HG02981 (cell line): ENCODE measurements at regions not wholly inside any gene's neighbourhood (a gene's known extent, or its start where the extent isn't known, plus 50 kb on each side); places are given as distances from the start of the nearest gene placed in this dataset.
"Not testable (repeated sequence)": the region's sequence is repeated elsewhere in the genome, so short reads cannot be mapped to it uniquely, and the experiment has no call there.

ENCODE experiments used
- ATAC-seq: cut with Tn5 transposase; IDR thresholded peaks from one replicate; pipeline ENCODE4 v1.9.1; 2021; ENCODE audit warnings: mild to moderate bottlenecking, moderate library complexity; ENCODE audit not compliant: unreplicated experiment

DNA sequence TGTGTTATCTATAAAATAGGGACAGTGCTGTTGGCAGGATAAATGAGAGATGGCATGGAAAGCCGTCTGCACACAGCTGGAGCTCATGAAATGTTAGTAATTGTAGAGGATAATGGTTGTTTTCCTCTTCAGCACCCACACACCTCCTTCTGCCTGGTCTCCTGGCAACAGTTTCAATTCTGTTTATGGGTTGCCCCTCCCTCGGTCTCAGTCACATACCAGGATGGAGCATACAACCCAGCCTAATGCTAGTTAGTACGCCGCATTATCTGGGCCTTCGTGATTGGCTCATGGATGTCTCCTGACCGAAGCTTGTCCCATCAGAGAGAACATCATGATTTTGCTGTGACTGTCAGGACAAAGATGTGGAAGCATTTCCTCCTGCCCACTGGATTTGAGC is 126.2 kb upstream of the WSCD1 start:
- no peak for ATAC-seq

DNA sequence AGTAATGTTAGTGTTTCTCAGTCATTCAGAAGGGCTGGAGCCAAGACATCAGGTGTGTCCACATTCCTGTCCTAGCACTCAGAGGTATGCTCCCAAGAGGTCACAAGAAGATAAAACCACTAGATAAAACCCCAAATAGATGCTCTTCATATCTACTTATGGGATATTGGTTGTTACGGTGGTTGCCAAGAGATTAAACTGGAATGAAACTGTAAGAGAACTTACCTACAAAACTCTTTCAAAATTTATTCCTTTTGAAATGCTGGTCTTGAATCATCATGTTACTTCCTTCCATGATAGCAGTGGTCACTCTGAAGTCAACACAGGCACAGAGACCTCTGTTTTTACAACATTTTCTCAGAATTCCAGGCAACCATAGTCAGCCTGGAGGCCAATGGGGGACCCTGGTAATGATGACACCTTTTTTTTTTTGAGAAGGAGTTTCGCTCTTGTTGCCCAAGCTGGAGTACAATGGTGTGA is 122.4 kb upstream of the WSCD1 start:
- no peak for ATAC-seq

DNA sequence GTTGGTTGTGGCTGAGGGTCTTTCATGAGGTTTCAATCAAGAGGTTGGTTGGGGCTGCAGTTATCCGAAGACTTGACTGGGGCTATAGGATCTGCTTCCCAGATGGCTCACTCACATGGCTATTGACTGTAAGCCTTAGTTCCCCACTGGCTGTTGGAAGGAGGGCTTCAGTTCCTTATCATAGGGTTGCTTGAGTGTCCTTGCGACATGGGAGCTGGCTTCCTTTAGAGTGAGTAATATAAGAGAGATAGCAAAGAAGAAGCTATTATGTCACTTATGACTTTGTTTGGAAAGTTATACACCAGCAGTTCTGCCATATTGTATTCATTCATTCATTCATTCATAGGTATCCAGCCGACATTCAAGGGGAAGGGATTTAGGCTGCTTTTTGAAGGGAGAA is 121.4 kb upstream of the WSCD1 start:
- no peak for ATAC-seq

DNA sequence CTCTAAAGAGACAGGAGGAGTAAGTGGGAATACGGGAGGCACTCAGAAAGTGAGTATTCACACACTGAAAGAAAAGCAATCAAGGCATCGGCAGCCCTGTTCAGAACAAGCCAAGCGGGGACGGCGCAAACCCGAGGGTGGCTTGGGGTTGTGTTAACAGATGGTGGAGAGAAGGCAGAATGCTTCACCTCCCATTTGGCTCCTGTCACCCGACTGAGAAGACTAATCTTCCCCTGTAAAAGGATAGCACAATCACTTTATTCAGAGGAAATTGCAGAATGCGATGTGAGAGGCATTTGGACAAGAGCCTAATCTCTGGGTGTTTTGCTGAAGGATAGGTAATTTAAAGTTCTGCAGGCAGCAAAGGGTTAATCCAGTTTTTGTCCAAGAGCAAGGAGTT is 119.3 kb upstream of the WSCD1 start:
- no peak for ATAC-seq

DNA sequence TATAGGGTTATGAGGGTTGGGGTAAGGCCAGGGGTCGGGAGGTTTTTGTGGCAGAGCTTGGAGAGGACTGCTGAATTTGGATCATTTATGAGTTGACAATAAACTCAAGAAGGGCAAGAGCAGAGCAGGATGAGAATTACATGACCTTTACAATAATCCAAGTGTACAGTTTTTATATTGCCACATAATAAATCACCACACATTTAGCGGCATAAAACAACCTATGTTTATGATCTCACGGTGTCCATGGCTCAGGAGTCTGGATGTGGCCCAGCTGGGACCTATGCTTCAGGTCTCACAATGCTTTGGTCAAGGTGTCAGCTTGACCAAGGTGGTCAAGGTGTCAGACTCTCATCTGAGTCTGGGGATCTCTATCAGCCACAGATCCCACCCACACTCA is 118.3 kb upstream of the WSCD1 start:
- no peak for ATAC-seq

DNA sequence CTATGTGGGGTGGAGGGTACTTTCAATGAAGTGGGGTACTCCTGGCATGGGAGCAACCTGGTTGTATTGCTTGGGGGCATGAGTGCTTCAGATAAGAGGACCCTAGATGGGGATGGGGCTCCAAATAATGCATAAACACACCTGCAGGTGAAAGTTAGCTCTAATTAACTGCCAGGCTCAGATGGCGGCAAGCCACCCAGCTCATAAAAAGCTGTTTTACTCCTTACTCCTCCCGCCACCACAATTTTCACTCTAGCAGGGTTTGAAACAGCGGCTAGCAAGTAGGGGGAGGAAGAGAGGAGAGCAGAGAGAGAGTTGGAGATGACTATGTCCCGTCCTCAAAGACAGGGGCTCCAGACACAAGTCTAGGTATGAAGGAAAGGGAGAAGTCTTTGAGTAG is 117.7 kb upstream of the WSCD1 start:
- ATAC-seq, result no peak

DNA sequence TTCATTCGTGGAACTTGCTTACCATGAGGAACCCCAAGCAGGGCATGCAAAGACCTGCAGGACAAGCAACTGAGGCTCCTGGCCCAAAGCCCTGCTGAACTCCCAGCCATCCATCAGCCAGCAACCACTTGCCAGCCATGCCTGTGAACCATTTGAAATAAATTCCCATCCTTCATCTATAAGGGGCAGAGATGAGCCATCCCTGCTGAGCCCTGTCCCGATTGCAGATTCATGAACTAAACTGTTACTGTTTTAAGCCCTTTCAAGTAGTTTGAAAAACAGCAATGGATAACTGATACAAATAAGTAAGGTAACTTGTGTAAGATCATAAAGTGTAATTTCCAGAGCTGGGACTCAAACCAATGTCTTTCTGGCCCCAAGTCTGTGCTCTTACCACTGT is 114.4 kb upstream of the WSCD1 start:
- ATAC-seq, result no peak

DNA sequence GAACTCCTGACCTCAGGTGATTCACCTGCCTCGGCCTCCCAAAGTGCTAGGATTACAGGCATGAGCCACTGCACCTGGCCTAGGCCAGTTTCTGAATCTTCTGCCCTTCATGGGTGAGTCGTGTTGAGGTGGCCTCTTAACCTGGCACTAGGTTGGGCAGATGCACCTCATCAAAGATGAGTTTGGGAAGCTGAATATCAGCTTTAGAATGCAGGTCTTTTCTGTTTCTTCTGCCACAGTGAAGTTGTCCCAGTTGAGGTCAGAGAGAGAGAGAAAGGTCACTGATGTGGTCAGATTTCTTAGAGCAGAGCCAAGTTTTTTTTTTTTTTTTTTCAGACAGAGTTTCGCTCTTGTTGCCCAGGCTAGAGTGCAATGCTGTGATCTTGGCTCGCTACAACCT is 111.3 kb upstream of the WSCD1 start:
- no peak for ATAC-seq

DNA sequence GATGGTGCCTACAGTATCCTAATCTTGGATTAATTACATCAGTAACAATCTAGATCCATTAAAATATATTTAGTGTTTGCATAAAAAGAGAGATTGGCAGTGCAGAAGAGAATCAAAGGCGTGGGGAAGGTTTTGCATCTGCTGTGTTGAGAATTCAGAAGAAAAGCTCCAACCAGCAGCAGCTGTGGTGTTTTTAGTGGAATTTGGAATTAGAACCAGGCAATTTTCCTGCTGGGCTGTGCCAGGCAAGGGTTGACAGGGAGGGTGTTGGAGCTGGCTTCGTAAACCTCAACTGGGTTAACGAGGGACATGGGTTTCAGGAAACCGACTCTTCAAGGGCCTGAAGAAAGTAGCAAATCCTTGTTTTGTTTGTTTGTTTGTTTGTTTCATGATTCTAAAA is 107.8 kb upstream of the WSCD1 start:
- ATAC-seq, result no peak

DNA sequence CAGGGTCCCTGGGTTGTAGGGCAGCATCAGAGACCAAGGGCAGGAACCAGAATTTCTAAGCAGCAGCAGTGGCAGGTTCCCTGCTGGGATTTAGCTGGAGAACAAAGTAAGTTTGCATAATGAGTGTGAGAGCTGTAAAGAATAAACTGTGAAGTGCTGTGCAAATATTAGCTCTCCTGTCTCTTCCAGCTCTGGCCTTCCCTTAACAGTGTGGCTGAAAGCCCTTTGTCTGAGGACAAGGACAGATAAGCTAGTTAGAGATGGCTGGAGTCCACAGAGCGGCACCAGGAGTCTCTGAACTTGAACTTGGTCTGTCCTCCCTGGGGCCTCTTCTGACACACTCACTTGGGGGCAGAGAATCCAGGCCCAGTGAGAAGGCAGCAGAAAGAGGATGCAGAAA is 98.2 kb upstream of the WSCD1 start:
- no peak for ATAC-seq

DNA sequence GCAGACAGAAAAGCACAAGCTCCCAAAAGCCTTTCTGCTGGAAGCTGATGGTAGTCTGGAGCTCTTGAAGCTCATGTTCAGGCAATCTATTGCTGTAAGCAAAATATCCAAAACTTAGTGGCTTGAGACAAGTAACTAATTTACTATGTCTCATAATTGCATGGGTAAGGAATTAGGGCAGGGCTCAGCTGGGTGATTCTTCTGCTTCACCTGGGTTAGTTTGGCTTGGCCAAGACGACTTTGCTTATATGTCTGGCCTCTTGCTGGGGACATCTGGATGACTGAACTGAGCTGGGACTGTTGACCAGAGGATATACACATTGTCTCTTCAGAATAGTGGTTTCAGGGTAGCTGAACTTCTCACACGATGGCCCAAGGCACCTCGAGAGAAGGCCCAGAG is 96.8 kb upstream of the WSCD1 start:
- no peak for ATAC-seq

DNA sequence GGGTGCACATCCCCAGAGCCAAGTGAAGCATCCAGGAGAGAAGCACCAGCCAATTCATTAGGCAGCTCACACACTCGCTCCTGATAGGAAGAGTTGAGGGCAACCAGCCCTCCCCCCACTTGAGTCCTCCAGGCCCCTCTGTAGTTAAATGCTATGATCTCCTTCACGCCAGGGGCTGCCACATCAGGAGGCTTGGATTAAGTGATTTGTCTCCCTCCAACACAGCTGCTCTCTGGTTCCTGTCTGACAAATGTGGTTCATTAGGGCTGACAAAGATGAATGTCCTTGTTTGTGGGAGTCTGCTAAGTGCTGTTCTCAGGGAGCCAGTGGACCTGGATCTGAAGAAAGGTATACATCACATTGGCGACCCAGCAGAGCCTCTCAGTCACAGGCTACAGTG is 94.5 kb upstream of the WSCD1 start:
- no peak for ATAC-seq

DNA sequence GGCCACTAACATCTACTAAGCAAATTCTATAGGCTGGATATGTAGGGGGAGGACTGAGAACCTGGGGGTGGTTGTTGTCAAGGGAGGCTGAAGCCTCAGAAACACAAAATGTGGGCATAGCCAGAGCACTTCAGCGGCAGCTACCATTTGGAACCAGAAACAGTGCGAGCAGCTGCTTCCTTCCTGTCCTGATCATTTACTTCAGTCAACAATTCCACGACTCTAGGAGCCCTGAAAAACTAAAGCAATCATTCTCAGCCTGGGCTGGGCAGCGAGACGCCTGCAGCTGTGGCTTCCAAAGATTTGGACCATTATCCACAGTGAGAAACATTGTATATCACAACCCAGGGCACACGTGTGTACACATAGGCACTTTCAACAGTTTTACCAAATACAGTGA is 93.9 kb upstream of the WSCD1 start:
- ATAC-seq, result no peak

DNA sequence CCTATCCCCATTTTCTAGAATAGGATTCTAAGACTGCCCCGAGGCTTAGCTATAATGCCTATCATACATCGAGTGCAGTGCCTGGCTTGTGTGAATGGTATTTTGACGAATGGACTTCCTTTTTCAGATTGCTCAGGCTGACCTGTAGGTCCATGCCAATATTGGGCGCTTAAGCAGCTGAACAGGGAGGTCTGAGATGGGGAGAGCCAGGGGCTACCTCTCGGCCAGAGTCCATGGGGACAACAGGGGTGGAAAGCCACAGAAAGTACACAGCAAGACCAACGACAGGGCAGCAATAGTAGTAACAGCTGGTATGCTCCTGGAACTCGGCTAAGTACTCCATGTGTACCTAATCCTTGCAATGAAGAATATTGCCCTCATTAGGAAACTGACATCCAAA is 91.7 kb upstream of the WSCD1 start:
- no peak for ATAC-seq

DNA sequence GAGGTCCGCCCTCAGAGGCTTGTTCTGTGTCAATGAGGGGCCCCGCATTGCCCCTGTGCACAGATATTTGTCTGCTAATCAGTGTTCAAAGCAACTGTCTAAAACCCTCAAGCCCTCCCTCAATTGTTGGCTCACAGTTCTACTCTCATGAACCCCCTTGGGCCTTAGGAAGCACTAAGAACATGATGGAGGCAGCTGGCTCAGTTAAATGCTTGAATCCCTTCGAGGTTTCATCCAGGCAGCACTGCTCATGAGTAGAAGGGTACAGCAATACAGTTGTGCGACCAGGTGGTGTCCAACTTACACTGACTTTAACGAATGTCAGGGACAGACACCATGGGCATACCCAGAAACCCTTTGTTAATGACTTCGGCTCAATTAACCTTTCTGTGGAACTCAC is 89.2 kb upstream of the WSCD1 start:
- ATAC-seq, result no peak

DNA sequence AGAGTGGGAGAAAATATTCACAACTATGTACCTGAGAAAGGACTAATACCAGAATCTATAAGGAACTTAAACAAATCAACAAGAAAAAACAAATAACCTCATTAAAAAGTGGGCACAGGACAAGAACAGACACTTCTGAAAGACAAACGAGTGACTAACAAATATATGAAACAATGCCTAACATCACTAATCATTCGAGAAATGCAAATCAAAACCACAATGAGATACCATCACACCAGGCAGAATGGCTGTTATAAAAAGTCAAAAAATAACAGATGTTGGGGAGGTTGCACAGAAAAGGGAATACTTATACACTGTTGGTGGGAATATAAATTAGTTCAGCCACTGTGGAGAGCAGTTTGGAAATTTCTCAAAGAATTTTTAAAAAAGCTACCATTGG is 83.5 kb upstream of the WSCD1 start:
- ATAC-seq, result no peak

DNA sequence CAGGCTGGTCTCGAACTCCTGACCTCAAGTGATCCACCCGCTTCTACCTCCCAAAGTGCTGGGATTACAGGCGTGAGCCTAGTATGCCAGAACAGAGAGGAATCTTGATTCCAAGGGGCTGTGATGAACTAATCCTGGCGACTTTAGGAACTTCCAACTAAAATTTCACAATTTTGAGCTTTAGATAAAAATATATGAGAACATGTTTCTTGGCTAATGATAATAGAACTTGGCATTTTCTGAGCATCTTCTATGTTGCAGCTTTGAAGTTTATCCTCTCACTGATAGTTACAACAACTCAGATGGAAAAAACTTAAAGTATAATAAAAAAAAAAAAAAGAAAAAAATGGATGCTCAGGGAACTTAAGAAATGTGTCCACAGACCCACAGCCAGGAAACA is 69.8 kb upstream of the WSCD1 start:
- ATAC-seq, result no peak

DNA sequence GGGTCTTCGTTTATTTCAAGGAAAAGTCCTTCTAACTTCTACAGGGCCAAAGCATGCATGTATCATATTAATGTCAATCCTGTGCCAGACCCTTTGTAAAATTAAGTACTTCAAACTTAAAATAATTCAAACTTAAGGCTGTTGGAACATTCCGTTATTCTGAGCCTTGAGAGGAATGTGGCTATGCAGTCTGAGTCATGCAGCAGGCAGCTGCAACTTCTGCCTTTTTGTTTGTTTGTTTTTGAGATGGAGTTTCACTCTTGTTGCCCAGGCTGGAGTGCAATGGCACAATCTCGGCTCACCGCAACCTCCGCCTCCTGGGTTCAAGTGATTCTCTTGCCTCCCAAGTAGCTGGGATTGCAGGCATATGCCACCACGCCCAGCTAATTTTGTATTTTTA is 67.0 kb upstream of the WSCD1 start:
- not testable (repeated sequence) for ATAC-seq

DNA sequence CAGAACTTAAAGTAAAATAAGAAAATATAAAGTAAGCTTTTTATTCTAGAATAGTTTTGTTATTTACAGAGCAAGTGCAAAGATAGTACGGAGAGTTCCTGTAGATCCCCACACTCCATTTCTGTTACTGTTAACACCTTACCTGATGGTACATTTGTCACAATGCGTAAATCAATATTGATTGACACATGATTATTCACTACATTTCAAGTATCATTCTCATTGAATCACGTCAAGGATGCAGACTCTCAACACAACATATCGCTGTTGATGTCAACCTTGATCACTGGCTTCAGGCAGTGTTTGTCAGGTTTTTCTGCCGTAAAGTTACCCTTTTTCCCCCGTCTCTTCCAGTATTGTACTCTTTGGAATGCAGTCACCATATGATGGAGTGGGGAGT is 64.2 kb upstream of the WSCD1 start:
- no peak for ATAC-seq

DNA sequence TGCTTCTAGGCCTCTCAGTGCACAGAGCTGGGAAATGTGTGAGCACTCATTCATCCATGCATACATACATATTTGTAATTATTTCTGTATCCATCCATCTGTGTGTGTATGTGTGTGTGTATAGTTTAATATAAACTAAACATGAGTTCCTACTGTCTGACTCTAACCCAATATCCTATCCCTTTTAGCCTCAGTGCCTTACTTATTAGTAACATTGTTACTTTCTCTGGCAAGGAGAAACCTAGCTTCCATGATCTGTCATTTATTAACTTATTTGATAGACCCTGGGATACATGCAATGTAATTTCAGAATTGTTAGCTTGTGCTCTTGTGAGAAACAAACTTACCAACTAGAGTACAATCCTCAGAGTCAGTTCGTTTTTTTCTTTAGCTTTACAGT is 59.0 kb upstream of the WSCD1 start:
- no peak for ATAC-seq

DNA sequence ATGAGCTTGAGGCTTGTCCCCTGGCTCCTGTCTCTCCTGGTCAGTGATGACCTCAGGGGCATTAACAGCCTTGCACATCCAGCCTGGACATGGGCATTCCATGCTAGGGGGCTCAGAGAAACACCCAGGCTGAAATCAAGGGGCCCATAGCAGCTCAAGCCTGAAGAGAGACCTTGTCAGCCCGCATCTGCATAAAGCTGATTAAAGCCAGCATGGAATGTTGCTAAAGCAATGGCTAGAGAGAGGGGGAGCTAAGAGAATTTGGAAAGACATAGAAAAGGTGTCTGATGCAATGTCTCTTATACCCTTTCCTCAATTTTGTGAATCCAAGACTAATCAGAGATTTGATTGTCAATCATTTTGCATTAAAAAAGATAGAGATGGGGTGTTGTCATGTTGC is 51.4 kb upstream of the WSCD1 start:
- ATAC-seq, result no peak

DNA sequence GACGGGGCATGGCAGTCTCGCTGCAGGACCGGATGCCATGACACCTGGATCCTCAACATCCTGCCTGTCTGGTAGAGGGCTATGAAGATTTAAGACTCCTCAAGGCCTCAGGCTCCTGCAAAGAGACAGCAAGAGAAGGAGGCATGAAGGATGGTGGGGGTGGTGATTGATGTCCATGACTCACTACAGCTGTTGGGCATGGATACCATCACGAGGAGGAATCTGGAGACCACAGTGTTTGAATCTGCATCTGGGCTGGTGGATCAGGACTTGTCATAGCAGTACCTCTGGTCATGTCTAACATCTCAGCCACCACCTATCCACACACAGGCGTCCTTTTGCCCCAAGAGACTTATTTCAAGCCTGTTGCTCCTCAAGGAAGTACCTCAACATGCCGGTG is 50.2 kb upstream of the WSCD1 start:
- ATAC-seq, result no peak

DNA sequence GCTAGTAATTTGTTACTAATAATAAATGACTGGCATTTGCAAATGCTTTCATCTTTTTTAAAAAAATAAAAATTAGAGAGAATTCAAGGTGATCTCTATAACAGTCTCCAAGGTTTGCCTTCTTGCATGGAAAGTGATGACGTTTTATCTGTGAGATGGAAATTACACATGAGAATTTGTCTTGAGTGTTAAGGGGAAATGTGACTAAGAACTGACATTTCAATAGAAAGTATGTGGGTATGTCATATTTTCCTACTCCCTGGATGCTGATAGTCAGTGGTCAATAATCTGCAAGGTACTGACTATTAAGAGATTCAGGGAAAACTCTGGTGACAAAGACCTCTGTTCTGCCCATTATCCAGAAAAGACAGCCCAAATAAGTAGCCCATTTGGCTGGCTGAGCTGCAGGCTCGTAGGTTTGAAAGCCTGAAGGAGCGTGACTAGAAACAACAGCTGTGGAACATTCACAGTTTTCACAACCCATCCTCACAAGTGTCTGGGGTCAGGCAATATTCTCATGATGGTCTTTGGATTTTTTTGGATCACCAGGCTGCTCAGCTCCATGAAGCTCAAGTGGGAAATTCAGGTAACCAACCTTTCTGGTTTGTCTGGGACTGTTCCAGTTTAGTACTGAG is 49.7 kb upstream of the WSCD1 start:
- ATAC-seq, result no peak
